ENCODE measurements at regions not wholly inside any gene's neighbourhood (a gene's known extent, or its start where the extent isn't known, plus 50 kb on each side); places are given as distances from the start of the nearest gene placed in this dataset.

DNA sequence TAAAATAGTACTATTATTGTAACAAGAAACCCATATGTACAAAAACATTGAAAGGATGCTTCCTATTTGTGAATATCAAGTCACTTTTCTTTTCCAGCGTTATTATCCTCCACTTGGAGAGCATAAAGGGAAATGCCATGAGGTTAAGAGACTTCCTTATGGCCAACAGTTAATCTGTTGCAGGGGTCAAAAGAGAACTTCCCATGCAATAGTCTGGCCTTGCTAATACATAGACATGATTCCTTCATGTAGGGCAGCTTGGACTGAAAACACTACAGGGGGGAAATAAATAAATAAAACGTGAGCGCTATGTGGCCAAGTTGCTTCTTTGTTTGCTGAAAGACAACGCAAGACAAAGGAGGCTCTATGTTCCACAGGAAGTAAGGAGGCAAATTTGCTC lies 269.1 kb upstream of the EDNRB start:
- Histone ChIP-seq H3K4me1 (ENCODE audit: control insufficient read depth in 1 of 2, insufficient read depth in 2 of 2, low read length in 2 of 2) (no peaks in the 10 kb centered on the region), H3K4me2 (replicated peaks; ENCODE audit: extremely low read depth, low read length, poor library complexity, severe bottlenecking) (no peak overlapping the region), H3K9me3 (replicated peaks in 1 of 2; ENCODE audit: control insufficient read depth in 1 of 2, insufficient read depth in 1 of 2, low read length in 2 of 2) (no peaks in the 10 kb centered on the region), H4K20me1 (ENCODE audit: insufficient read depth, low read length) (no peaks in the 10 kb centered on the region), H3K36me3 (replicated peaks in 1 of 2; ENCODE audit: control insufficient read depth in 1 of 2, insufficient read depth in 2 of 2, low read length in 2 of 2) (no peaks in the 10 kb centered on the region), H3K27me3 (ENCODE audit: control insufficient read depth in 2 of 2, insufficient read depth in 2 of 2, low read length in 2 of 2) (no peaks in the 10 kb centered on the region), H2AFZ (ENCODE audit: insufficient read depth, low read depth, low read length, poor library complexity, severe bottlenecking) (no peak overlapping the region), H3K27ac (ENCODE audit: low read depth in 1 of 2, low read length in 2 of 2) (no peak overlapping the region), H3K9ac (ENCODE audit: insufficient read depth, low read length, poor library complexity, severe bottlenecking) (no peak overlapping the region), H3K79me2 (ENCODE audit: insufficient read depth, low read length) (no peaks in the 10 kb centered on the region), H3K4me3 (replicated peaks in 1 of 3; ENCODE audit: low read depth in 2 of 3, low read length in 3 of 3) (no peak overlapping the region)
- TF ChIP-seq, protein P1, sequence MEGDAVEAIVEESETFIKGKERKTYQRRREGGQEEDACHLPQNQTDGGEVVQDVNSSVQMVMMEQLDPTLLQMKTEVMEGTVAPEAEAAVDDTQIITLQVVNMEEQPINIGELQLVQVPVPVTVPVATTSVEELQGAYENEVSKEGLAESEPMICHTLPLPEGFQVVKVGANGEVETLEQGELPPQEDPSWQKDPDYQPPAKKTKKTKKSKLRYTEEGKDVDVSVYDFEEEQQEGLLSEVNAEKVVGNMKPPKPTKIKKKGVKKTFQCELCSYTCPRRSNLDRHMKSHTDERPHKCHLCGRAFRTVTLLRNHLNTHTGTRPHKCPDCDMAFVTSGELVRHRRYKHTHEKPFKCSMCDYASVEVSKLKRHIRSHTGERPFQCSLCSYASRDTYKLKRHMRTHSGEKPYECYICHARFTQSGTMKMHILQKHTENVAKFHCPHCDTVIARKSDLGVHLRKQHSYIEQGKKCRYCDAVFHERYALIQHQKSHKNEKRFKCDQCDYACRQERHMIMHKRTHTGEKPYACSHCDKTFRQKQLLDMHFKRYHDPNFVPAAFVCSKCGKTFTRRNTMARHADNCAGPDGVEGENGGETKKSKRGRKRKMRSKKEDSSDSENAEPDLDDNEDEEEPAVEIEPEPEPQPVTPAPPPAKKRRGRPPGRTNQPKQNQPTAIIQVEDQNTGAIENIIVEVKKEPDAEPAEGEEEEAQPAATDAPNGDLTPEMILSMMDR (IDR thresholded peaks at IDR 0.05), result no peak
- DNase-seq, result no peak
- peaks cover 0 to 2% (median 0%) of the 10 kb centered on the region in 3 donors for H3K27me3 Mint-ChIP-seq (ENCODE audit: low read depth in 3 of 3)
- peaks cover 0 to 12% (median 2%) of the 10 kb centered on the region in 7 donors for H3K9me3 Mint-ChIP-seq
- WGBS (ENCODE audit: insufficient coverage), result 96% methylated on average over 3 of the region's 4 CpGs
- intact Hi-C loops (cut with micrococcal nuclease), result no loop called here
- no peak overlapping the region for H3K4me3 Mint-ChIP-seq
- H3K27ac Mint-ChIP-seq, result no peak overlapping the region
- no peaks in the 10 kb centered on the region for H3K36me3 Mint-ChIP-seq
- no peaks in the 10 kb centered on the region for H3K4me1 Mint-ChIP-seq

DNA sequence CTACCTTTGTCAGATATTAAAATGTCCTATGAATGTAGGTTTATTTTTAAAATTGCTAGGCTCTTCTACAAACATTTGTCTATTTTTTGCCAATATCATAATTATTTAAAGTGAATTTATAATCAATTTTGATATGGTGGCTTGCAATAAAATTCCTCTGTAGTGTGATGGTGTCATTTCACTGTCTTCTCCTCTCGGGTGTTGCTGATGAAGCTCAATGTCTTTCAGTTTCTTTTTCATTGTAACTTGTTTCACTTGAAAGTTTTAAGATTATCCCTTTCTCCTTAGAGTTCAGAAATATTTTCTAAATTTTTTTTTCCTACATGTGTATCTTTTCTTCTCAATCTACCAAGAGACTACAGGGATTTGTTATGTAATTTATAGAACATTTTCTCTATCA lies 267.1 kb upstream of the EDNRB start:
- no CpG with 5 or more reads among the region's 1 CpG for WGBS (ENCODE audit: insufficient coverage)
- H3K4me3 Mint-ChIP-seq, result no peak overlapping the region
- H4K20me1 ChIP-seq (ENCODE audit: insufficient read depth, low read length), result no peaks in the 10 kb centered on the region
- H3K36me3 Mint-ChIP-seq, result no peaks in the 10 kb centered on the region
- peaks cover 0 to 6% (median 2%) of the 10 kb centered on the region in 7 donors for H3K9me3 Mint-ChIP-seq
- H3K36me3 ChIP-seq (replicated peaks in 1 of 2; ENCODE audit: control insufficient read depth in 1 of 2, insufficient read depth in 2 of 2, low read length in 2 of 2), result no peaks in the 10 kb centered on the region
- no peaks in the 10 kb centered on the region for H3K4me1 Mint-ChIP-seq
- no peak overlapping the region for H3K27ac ChIP-seq (ENCODE audit: low read depth in 1 of 2, low read length in 2 of 2)
- TF ChIP-seq, protein P1 (IDR thresholded peaks at IDR 0.05), result no peak
- no peaks in the 10 kb centered on the region for H3K27me3 ChIP-seq (ENCODE audit: control insufficient read depth in 2 of 2, insufficient read depth in 2 of 2, low read length in 2 of 2)
- H2AFZ ChIP-seq (ENCODE audit: insufficient read depth, low read depth, low read length, poor library complexity, severe bottlenecking), result no peak overlapping the region
- no peak overlapping the region for H3K9ac ChIP-seq (ENCODE audit: insufficient read depth, low read length, poor library complexity, severe bottlenecking)
- H3K4me2 ChIP-seq (replicated peaks; ENCODE audit: extremely low read depth, low read length, poor library complexity, severe bottlenecking), result no peak overlapping the region
- H3K4me1 ChIP-seq (ENCODE audit: control insufficient read depth in 1 of 2, insufficient read depth in 2 of 2, low read length in 2 of 2), result no peaks in the 10 kb centered on the region
- no peaks in the 10 kb centered on the region for H3K79me2 ChIP-seq (ENCODE audit: insufficient read depth, low read length)
- DNase-seq, result no peak
- peaks cover 0 to 2% (median 0%) of the 10 kb centered on the region in 3 donors for H3K27me3 Mint-ChIP-seq (ENCODE audit: low read depth in 3 of 3)
- no peak overlapping the region for H3K27ac Mint-ChIP-seq
- H3K9me3 ChIP-seq (replicated peaks in 1 of 2; ENCODE audit: control insufficient read depth in 1 of 2, insufficient read depth in 1 of 2, low read length in 2 of 2), result no peaks in the 10 kb centered on the region
- H3K4me3 ChIP-seq (replicated peaks in 1 of 3; ENCODE audit: low read depth in 2 of 3, low read length in 3 of 3), result no peak overlapping the region
- intact Hi-C loops (cut with micrococcal nuclease), result no loop called here
